ENCODE measurements at regions not wholly inside any gene's neighbourhood (a gene's known extent, or its start where the extent isn't known, plus 50 kb on each side); places are given as distances from the start of the nearest gene placed in this dataset.

- H3K9me3 Mint-ChIP-seq (ENCODE audit: unreplicated experiment), result no peaks in the 10 kb centered on the region
- H3K27me3 Mint-ChIP-seq (ENCODE audit: unreplicated experiment), result no peaks in the 10 kb centered on the region
- no peaks in the 10 kb centered on the region for H3K4me1 Mint-ChIP-seq (ENCODE audit: low read depth, unreplicated experiment)
- no peak overlapping the region for H3K27ac Mint-ChIP-seq (ENCODE audit: unreplicated experiment)
- TF ChIP-seq CTCF (IDR thresholded peaks at IDR 0.05; ENCODE audit: partially characterized antibody, unreplicated experiment), result no peak
- no peak overlapping the region for H3K4me3 Mint-ChIP-seq (ENCODE audit: unreplicated experiment)
- H3K36me3 Mint-ChIP-seq (ENCODE audit: unreplicated experiment), result no peaks in the 10 kb centered on the region
- no peak for DNase-seq
These were observed 154.1 kb downstream of the FAM114A2 start for GRCh38 chr5:153884612-153884957.

- no peaks in the 10 kb centered on the region for H3K9me3 Mint-ChIP-seq (ENCODE audit: unreplicated experiment)
- no peak for TF ChIP-seq CTCF (IDR thresholded peaks at IDR 0.05; ENCODE audit: partially characterized antibody, unreplicated experiment)
- no peaks in the 10 kb centered on the region for H3K4me1 Mint-ChIP-seq (ENCODE audit: low read depth, unreplicated experiment)
- DNase-seq, result no peak
- H3K27me3 Mint-ChIP-seq (ENCODE audit: unreplicated experiment), result no peaks in the 10 kb centered on the region
- H3K4me3 Mint-ChIP-seq (ENCODE audit: unreplicated experiment), result no peak overlapping the region
- H3K27ac Mint-ChIP-seq (ENCODE audit: unreplicated experiment), result no peak overlapping the region
- no peaks in the 10 kb centered on the region for H3K36me3 Mint-ChIP-seq (ENCODE audit: unreplicated experiment)
These were observed 154.7 kb downstream of the FAM114A2 start for GRCh38 chr5:153883854-153884611.

GRCh38 chr5:153881687-153882086 is 157.0 kb downstream of the FAM114A2 start:
- no peaks in the 10 kb centered on the region for H3K27me3 Mint-ChIP-seq (ENCODE audit: unreplicated experiment)
- H3K36me3 Mint-ChIP-seq (ENCODE audit: unreplicated experiment), result no peaks in the 10 kb centered on the region
- H3K9me3 Mint-ChIP-seq (ENCODE audit: unreplicated experiment), result no peaks in the 10 kb centered on the region
- no peak overlapping the region for H3K4me3 Mint-ChIP-seq (ENCODE audit: unreplicated experiment)
- DNase-seq, result no peak
- H3K27ac Mint-ChIP-seq (ENCODE audit: unreplicated experiment), result no peak overlapping the region
- H3K4me1 Mint-ChIP-seq (ENCODE audit: low read depth, unreplicated experiment), result no peaks in the 10 kb centered on the region
- TF ChIP-seq CTCF (IDR thresholded peaks at IDR 0.05; ENCODE audit: partially characterized antibody, unreplicated experiment), result no peak

DNA sequence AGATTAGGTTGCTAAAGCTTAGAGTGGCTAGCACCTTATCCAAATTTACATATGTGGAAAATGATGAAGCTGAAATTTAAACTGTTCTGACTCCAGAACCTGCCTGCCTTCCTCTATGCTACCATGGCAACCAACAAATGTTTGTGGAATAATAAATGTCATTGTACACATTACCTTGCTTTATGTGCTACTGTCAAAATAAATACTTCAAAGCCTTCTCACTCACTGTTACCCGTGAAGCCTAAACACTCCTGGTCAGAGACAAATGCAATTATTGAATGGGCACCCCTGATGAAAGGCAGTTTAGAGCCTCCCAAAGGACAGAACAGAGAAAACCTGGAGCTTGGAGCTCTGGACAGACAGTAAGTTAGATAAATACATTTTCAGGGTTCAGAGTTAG is 158.6 kb downstream of the FAM114A2 start:
- H3K4me3 Mint-ChIP-seq (ENCODE audit: unreplicated experiment), result no peak overlapping the region
- no peak for TF ChIP-seq CTCF (IDR thresholded peaks at IDR 0.05; ENCODE audit: partially characterized antibody, unreplicated experiment)
- H3K36me3 Mint-ChIP-seq (ENCODE audit: unreplicated experiment), result no peaks in the 10 kb centered on the region
- no peak for DNase-seq
- H3K4me1 Mint-ChIP-seq (ENCODE audit: low read depth, unreplicated experiment), result no peaks in the 10 kb centered on the region
- H3K27me3 Mint-ChIP-seq (ENCODE audit: unreplicated experiment), result no peaks in the 10 kb centered on the region
- H3K27ac Mint-ChIP-seq (ENCODE audit: unreplicated experiment), result no peak overlapping the region
- H3K9me3 Mint-ChIP-seq (ENCODE audit: unreplicated experiment), result no peaks in the 10 kb centered on the region

DNA sequence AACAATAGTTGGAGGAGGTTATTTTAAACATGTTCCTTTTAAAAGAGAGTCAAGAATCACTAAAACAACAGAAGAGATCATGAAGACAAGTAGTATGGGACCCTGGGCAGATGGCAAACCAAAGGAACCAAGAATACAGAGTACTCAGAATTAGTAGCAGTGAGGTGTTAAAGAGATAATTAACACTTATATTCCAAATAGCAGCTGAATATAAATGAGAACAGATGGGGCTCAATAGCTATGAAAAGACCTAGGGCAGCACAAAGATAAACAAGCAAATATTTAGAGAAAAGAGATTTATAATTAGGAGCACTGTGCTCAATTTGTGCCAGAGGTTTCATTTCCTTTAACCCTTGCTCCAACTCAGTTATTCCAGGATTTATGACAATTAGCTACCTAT is 159.1 kb downstream of the FAM114A2 start:
- no peaks in the 10 kb centered on the region for H3K27me3 Mint-ChIP-seq (ENCODE audit: unreplicated experiment)
- no peak overlapping the region for H3K27ac Mint-ChIP-seq (ENCODE audit: unreplicated experiment)
- no peak for DNase-seq
- no peaks in the 10 kb centered on the region for H3K4me1 Mint-ChIP-seq (ENCODE audit: low read depth, unreplicated experiment)
- H3K4me3 Mint-ChIP-seq (ENCODE audit: unreplicated experiment), result no peak overlapping the region
- no peak for TF ChIP-seq CTCF (IDR thresholded peaks at IDR 0.05; ENCODE audit: partially characterized antibody, unreplicated experiment)
- no peaks in the 10 kb centered on the region for H3K9me3 Mint-ChIP-seq (ENCODE audit: unreplicated experiment)
- H3K36me3 Mint-ChIP-seq (ENCODE audit: unreplicated experiment), result no peaks in the 10 kb centered on the region
